H9 (cell line): ENCODE measurements at regions not wholly inside any gene's neighbourhood (a gene's known extent, or its start where the extent isn't known, plus 50 kb on each side); places are given as distances from the start of the nearest gene placed in this dataset.

Experiments used
- DNase-seq: peaks from one replicate; pipeline ENCODE4 v3.0.0-alpha.2; 2017
- H2AFZ ChIP-seq: one replicate; pipeline ENCODE4 v1.6.1; 2013; ENCODE audit warnings: mild to moderate bottlenecking, low read length, control low read depth, moderate library complexity
- H2AK5ac ChIP-seq: 2 replicates; pipeline ENCODE4 v1.6.1; 2013; ENCODE audit warnings: low read length, control low read depth, mixed read lengths; ENCODE audit not compliant: insufficient read length
- H2BK120ac ChIP-seq: one replicate; pipeline ENCODE4 v1.6.1; 2013; ENCODE audit warnings: low read depth, mild to moderate bottlenecking, low read length, control low read depth, inconsistent platforms; ENCODE audit not compliant: poor library complexity, severe bottlenecking
- H2BK12ac ChIP-seq: 2 replicates; pipeline ENCODE4 v1.6.1; 2013; ENCODE audit warnings: low read length, control low read depth, mixed read lengths, low read depth; ENCODE audit not compliant: insufficient read length
- H2BK15ac ChIP-seq: 2 replicates; pipeline ENCODE4 v1.6.1; 2013; ENCODE audit warnings: low read depth, low read length, control low read depth
- H2BK20ac ChIP-seq: one replicate; pipeline ENCODE4 v1.6.1; 2013; ENCODE audit warnings: low read depth, mild to moderate bottlenecking, low read length, control low read depth, inconsistent platforms; ENCODE audit not compliant: poor library complexity, severe bottlenecking
- H2BK5ac ChIP-seq: 2 replicates; pipeline ENCODE4 v1.6.1; 2013; ENCODE audit warnings: low read length, control low read depth, mixed read lengths; ENCODE audit not compliant: insufficient read length
- H3K14ac ChIP-seq: 2 replicates; pipeline ENCODE4 v1.6.1; 2013; ENCODE audit warnings: low read length, control low read depth; ENCODE audit not compliant: insufficient read depth
- H3K18ac ChIP-seq: 2 replicates; pipeline ENCODE4 v1.6.1; 2013; ENCODE audit warnings: low read depth, mild to moderate bottlenecking, mixed read lengths, low read length, control low read depth; ENCODE audit not compliant: insufficient read length
- H3K23ac ChIP-seq: 2 replicates; pipeline ENCODE4 v1.6.1; 2013; ENCODE audit warnings: low read length, control low read depth, mixed read lengths, low read depth; ENCODE audit not compliant: insufficient read length
- H3K23me2 ChIP-seq: 2 replicates; pipeline ENCODE4 v1.6.1; 2013; ENCODE audit warnings: low read depth, mild to moderate bottlenecking, mixed read lengths, low read length, control low read depth; ENCODE audit not compliant: insufficient read length, poor library complexity, severe bottlenecking
- H3K27ac ChIP-seq: 2 replicates; pipeline ENCODE4 v1.5.1; 2013; ENCODE audit warnings: low read length, control low read depth, mixed read lengths, low read depth; ENCODE audit not compliant: insufficient read length
- H3K27me3 ChIP-seq: 2 replicates; pipeline ENCODE4 v1.6.1; 2013; ENCODE audit warnings: low read length, control low read depth, inconsistent platforms; ENCODE audit not compliant: insufficient read depth
- H3K4ac ChIP-seq: 2 replicates; pipeline ENCODE4 v1.6.1; 2013; ENCODE audit warnings: low read depth, mild to moderate bottlenecking, control low read depth, inconsistent platforms, low read length, moderate library complexity
- H3K4me1 ChIP-seq: 2 replicates; pipeline ENCODE4 v1.6.1; 2013; ENCODE audit warnings: low read length, control low read depth, inconsistent platforms; ENCODE audit not compliant: insufficient read depth
- H3K4me2 ChIP-seq: 2 replicates; pipeline ENCODE4 v1.6.1; 2013; ENCODE audit warnings: low read length, control low read depth, mixed read lengths; ENCODE audit not compliant: insufficient read length, insufficient read depth
- H3K56ac ChIP-seq: 2 replicates; pipeline ENCODE4 v1.6.1; 2013; ENCODE audit warnings: low read depth, mild to moderate bottlenecking, mixed read lengths, low read length, control low read depth; ENCODE audit not compliant: insufficient read length
- H3K79me1 ChIP-seq: 2 replicates; pipeline ENCODE4 v1.6.1; 2013; ENCODE audit warnings: low read depth, mild to moderate bottlenecking, moderate library complexity, low read length, control low read depth, inconsistent platforms; ENCODE audit not compliant: insufficient read depth, poor library complexity, severe bottlenecking
- H3K79me2 ChIP-seq: 2 replicates; pipeline ENCODE4 v1.6.1; 2013; ENCODE audit warnings: low read length, control low read depth, inconsistent platforms; ENCODE audit not compliant: insufficient read depth
- H3K9ac ChIP-seq: 2 replicates; pipeline ENCODE4 v1.6.1; 2013; ENCODE audit warnings: low read length, control low read depth, mixed read lengths; ENCODE audit not compliant: insufficient read length; ENCODE audit errors: extremely low read depth
- H3K9me3 ChIP-seq: one replicate; pipeline ENCODE4 v1.6.1; 2013; ENCODE audit warnings: low read depth, low read length, inconsistent platforms; ENCODE audit not compliant: control insufficient read depth
- H3T11ph ChIP-seq: one replicate; pipeline ENCODE4 v1.6.1; 2013; ENCODE audit warnings: mild to moderate bottlenecking, low read length, control low read depth, inconsistent platforms
- H4K20me1 ChIP-seq: one replicate; pipeline ENCODE4 v1.6.1; 2013; ENCODE audit not compliant: control insufficient read depth, insufficient read length, insufficient read depth
- H4K5ac ChIP-seq: 2 replicates; pipeline ENCODE4 v1.6.1; 2013; ENCODE audit warnings: low read depth, mild to moderate bottlenecking, mixed read lengths, low read length, control low read depth; ENCODE audit not compliant: insufficient read length
- H4K8ac ChIP-seq: replicated peaks from 2 replicates; pipeline ENCODE4 v1.6.1; 2013; ENCODE audit warnings: low read length, control low read depth, mixed read lengths, low read depth; ENCODE audit not compliant: insufficient read length
- H4K91ac ChIP-seq: 2 replicates; pipeline ENCODE4 v1.6.1; 2013; ENCODE audit warnings: low read depth, mild to moderate bottlenecking, moderate library complexity, mixed read lengths, low read length, control low read depth; ENCODE audit not compliant: insufficient read length
- H3K27ac Mint-ChIP-seq, 3 experiments: 2 replicates in 2 of 3; 3 replicates in 1 of 3; pipeline ENCODE4 v1.8.0; 2020 to 2021; ENCODE audit warnings: mixed read lengths in 3 of 3, mild to moderate bottlenecking in 1 of 3, moderate library complexity in 1 of 3
- H3K27me3 Mint-ChIP-seq: 2 replicates; pipeline ENCODE4 v1.8.0; 2021; ENCODE audit warnings: low read depth, mild to moderate bottlenecking, moderate library complexity, mixed read lengths
- H3K36me3 Mint-ChIP-seq, 3 experiments: 2 replicates in 2 of 3; 3 replicates in 1 of 3; pipeline ENCODE4 v1.8.0; 2020 to 2021; ENCODE audit warnings: low read depth in 3 of 3, mixed read lengths in 3 of 3; ENCODE audit not compliant: insufficient read depth in 1 of 3
- H3K4me1 Mint-ChIP-seq, 2 experiments: 2 replicates each; pipeline ENCODE4 v1.8.0; 2020; ENCODE audit warnings: mixed read lengths in 2 of 2
- H3K4me3 Mint-ChIP-seq, 2 experiments: 2 replicates in 1 of 2; 3 replicates in 1 of 2; pipeline ENCODE4 v1.8.0; 2020 to 2021; ENCODE audit warnings: mild to moderate bottlenecking in 2 of 2, mixed read lengths in 2 of 2, moderate library complexity in 1 of 2
- H3K9me3 Mint-ChIP-seq, 2 experiments: 2 replicates in 1 of 2; 3 replicates in 1 of 2; pipeline ENCODE4 v1.8.0; 2020; ENCODE audit warnings: mild to moderate bottlenecking in 2 of 2, mixed read lengths in 2 of 2, moderate library complexity in 1 of 2
- WGBS: extraction: QIAGEN DNeasy Blood & Tissue Kit; methylation state at CpG from one replicate; pipeline ENCODE4 v1.1.7; 2013; ENCODE audit warnings: missing lambda C conversion rate, low lambda C conversion rate, mixed read lengths; ENCODE audit not compliant: insufficient read length; ENCODE audit errors: extremely low coverage; 5-methylcytosine and 5-hydroxymethylcytosine counted together
- TF ChIP-seq, protein P1 (sequence below): fragments of 200-600 bp; sonication (generic); conservative IDR thresholded peaks from 3 replicates; pipeline ENCODE4 v1.8.0; 2021; ENCODE audit warnings: antibody characterized with exemption, mild to moderate bottlenecking

DNA sequence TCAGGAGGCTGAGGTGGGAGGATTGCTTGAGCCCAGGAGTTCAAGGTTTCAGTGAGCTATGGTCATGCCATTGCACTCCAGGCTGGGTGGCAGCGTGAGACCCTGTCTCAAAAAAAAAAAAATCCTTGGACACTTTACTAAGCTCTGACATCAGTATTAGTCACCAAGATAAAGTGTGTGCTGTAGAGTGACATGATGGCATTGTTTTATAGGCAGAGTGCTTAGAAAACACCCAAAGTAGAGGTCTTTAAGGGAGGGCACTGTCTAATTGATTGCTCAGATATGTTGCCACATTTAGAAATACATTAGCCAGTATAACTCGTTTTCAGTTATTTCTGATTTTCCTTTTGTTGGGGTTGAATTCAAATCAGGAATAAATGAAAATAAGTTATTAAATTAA is 235.9 kb downstream of the REEP3 start:
- no peaks in the 10 kb centered on the region for H3K4me1 Mint-ChIP-seq
- no peaks in the 10 kb centered on the region for H3K36me3 Mint-ChIP-seq
- H3K4me3 Mint-ChIP-seq: no peak overlapping the region

More for the DNA sequence above, 235.9 kb downstream of the REEP3 start:
- DNase-seq: no peak
- Histone ChIP-seq H3K27me3 (no peaks in the 10 kb centered on the region), H3K9ac (no peak overlapping the region), H4K8ac (no peak overlapping the region), H4K91ac (no peak overlapping the region), H3K56ac (no peak overlapping the region), H4K20me1 (no peaks in the 10 kb centered on the region), H3K9me3 (no peaks in the 10 kb centered on the region), H3T11ph (no peak overlapping the region), H4K5ac (no peak overlapping the region), H3K14ac (no peak overlapping the region), H3K79me2 (no peaks in the 10 kb centered on the region), H3K23ac (no peak overlapping the region), H2BK120ac (no peak overlapping the region), H2AK5ac (no peak overlapping the region), H2BK20ac (no peak overlapping the region), H3K27ac (no peak overlapping the region), H3K23me2 (no peaks in the 10 kb centered on the region), H2AFZ (no peak overlapping the region), H2BK12ac (no peak overlapping the region), H3K18ac (no peak overlapping the region), H3K4ac (no peak overlapping the region), H3K4me2 (no peak overlapping the region), H2BK5ac (no peak overlapping the region), H3K4me1 (no peaks in the 10 kb centered on the region), H2BK15ac (no peak overlapping the region), H3K79me1 (no peaks in the 10 kb centered on the region)
- H3K9me3 Mint-ChIP-seq: no peaks in the 10 kb centered on the region
- TF ChIP-seq, protein P1, sequence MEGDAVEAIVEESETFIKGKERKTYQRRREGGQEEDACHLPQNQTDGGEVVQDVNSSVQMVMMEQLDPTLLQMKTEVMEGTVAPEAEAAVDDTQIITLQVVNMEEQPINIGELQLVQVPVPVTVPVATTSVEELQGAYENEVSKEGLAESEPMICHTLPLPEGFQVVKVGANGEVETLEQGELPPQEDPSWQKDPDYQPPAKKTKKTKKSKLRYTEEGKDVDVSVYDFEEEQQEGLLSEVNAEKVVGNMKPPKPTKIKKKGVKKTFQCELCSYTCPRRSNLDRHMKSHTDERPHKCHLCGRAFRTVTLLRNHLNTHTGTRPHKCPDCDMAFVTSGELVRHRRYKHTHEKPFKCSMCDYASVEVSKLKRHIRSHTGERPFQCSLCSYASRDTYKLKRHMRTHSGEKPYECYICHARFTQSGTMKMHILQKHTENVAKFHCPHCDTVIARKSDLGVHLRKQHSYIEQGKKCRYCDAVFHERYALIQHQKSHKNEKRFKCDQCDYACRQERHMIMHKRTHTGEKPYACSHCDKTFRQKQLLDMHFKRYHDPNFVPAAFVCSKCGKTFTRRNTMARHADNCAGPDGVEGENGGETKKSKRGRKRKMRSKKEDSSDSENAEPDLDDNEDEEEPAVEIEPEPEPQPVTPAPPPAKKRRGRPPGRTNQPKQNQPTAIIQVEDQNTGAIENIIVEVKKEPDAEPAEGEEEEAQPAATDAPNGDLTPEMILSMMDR: no peak
- H3K27ac Mint-ChIP-seq: no peak overlapping the region
- no peaks in the 10 kb centered on the region for H3K27me3 Mint-ChIP-seq
- no CpG with 5 or more reads among the region's 2 CpGs for WGBS
